GM20000 (cell line): ENCODE measurements at regions not wholly inside any gene's neighbourhood (a gene's known extent, or its start where the extent isn't known, plus 50 kb on each side); places are given as distances from the start of the nearest gene placed in this dataset.

Experiments used
- DNase-seq: peaks from one replicate; pipeline ENCODE4 v3.0.0; 2012; ENCODE audit warnings: low spot score
- CTCF ChIP-seq: IDR thresholded peaks from 2 replicates; pipeline ENCODE4 v1.5.1; 2012; ENCODE audit warnings: mild to moderate bottlenecking, control low read depth; ENCODE audit errors: extremely low read depth, missing control alignments

- no peak for DNase-seq
- no peak for TF ChIP-seq CTCF
Measured at GRCh38 chr5:156199045-156199444, 127.9 kb upstream of the SGCD start.

- no peak for TF ChIP-seq CTCF
- no peak for DNase-seq
Measured at GRCh38 chr5:156200938-156201787, 125.8 kb upstream of the SGCD start.

GRCh38 chr5:156201788-156202403 is 125.1 kb upstream of the SGCD start:
- no peak for TF ChIP-seq CTCF
- DNase-seq, result no peak

GRCh38 chr5:156208271-156208670 is 118.7 kb upstream of the SGCD start:
- DNase-seq, result no peak
- TF ChIP-seq CTCF, result no peak

GRCh38 chr5:156218367-156219158 is 108.4 kb upstream of the SGCD start:
- no peak for DNase-seq
- no peak for TF ChIP-seq CTCF

- no peak for DNase-seq
Measured at GRCh38 chr5:156219483-156220005, 107.4 kb upstream of the SGCD start.

More at GRCh38 chr5:156219483-156220005, 107.4 kb upstream of the SGCD start:
- TF ChIP-seq CTCF, result no peak
